Mucosa of rectum (tissue), 2 donors: ENCODE measurements at regions not wholly inside any gene's neighbourhood (a gene's known extent, or its start where the extent isn't known, plus 50 kb on each side); places are given as distances from the start of the nearest gene placed in this dataset.

Source experiments
- H3K27ac ChIP-seq, 2 donors: one replicate each; pipeline ENCODE4 v1.7.0; 2013; ENCODE audit warnings: inconsistent platforms in 2 of 2, low read depth in 2 of 2, low read length in 2 of 2
- H3K27me3 ChIP-seq, 2 donors: one replicate each; pipeline ENCODE4 v1.7.0; 2013; ENCODE audit warnings: low read length in 2 of 2; ENCODE audit not compliant: control insufficient read depth in 2 of 2, insufficient read depth in 2 of 2
- H3K36me3 ChIP-seq, 2 donors: one replicate each; pipeline ENCODE4 v1.7.0; 2013; ENCODE audit warnings: low read length in 2 of 2; ENCODE audit not compliant: control insufficient read depth in 2 of 2, insufficient read depth in 2 of 2
- H3K4me1 ChIP-seq, 2 donors: one replicate each; pipeline ENCODE4 v1.7.0; 2013; ENCODE audit warnings: low read length in 2 of 2, mild to moderate bottlenecking in 1 of 2; ENCODE audit not compliant: control insufficient read depth in 2 of 2, insufficient read depth in 2 of 2
- H3K4me3 ChIP-seq, 2 donors: one replicate each; pipeline ENCODE4 v1.7.0; 2013; ENCODE audit warnings: low read length in 2 of 2
- H3K9ac ChIP-seq, 2 donors: one replicate each; pipeline ENCODE4 v1.7.0; 2013; ENCODE audit warnings: low read length in 2 of 2, low read depth in 1 of 2, mild to moderate bottlenecking in 1 of 2
- H3K9me3 ChIP-seq, 2 donors: one replicate each; pipeline ENCODE4 v1.7.0; 2013; ENCODE audit warnings: low read length in 2 of 2; ENCODE audit not compliant: control insufficient read depth in 2 of 2
- donor health status: healthy.
- donor health status: Normal muscosa, but diverticular disease.

GRCh38 chrX:65035446-65035770 is 59.2 kb upstream of the ZC4H2 start:
- no peaks in the 10 kb centered on the region for H3K27me3 ChIP-seq
- peak overlapping the region; percentile 82 for H3K4me3 ChIP-seq
- peak overlapping the region; percentile 74 to 79 for H3K9ac ChIP-seq
- H3K27ac ChIP-seq, result peak overlapping the region; percentile 77
- H3K36me3 ChIP-seq, result no peaks in the 10 kb centered on the region
- H3K9me3 ChIP-seq, result no peaks in the 10 kb centered on the region
- no peaks in the 10 kb centered on the region for H3K4me1 ChIP-seq

- Histone ChIP-seq H3K9me3 (no peaks in the 10 kb centered on the region), H3K4me1 (no peaks in the 10 kb centered on the region), H3K9ac (peak within 1 kb of the TSS; percentile 74 to 79), H3K4me3 (peak within 1 kb of the TSS; percentile 82), H3K27me3 (no peaks in the 10 kb centered on the region), H3K36me3 (no peaks in the 10 kb centered on the region), H3K27ac (peak within 1 kb of the TSS; percentile 77)
These were observed 58.6 kb upstream of the ZC4H2 start, which contains the start of gene ZC3H12B for GRCh38 chrX:65034668-65035445. ZC3H12B (plus strand) TSS chrX:65034826.

GRCh38 chrX:65034292-65034667 is 58.0 kb upstream of the ZC4H2 start:
- no peaks in the 10 kb centered on the region for H3K27me3 ChIP-seq
- H3K4me3 ChIP-seq, result peak overlapping the region; percentile 82
- no peaks in the 10 kb centered on the region for H3K36me3 ChIP-seq
- H3K9ac ChIP-seq, result peak overlapping the region; percentile 74 to 79
- no peaks in the 10 kb centered on the region for H3K4me1 ChIP-seq
- no peaks in the 10 kb centered on the region for H3K9me3 ChIP-seq
- H3K27ac ChIP-seq, result peak overlapping the region; percentile 77
